ENCODE measurements at regions not wholly inside any gene's neighbourhood (a gene's known extent, or its start where the extent isn't known, plus 50 kb on each side); places are given as distances from the start of the nearest gene placed in this dataset.
A peak's percentile ranks its signal among the peaks of the same experiment; 100 is the strongest.

GRCh38 chr3:3699407-3699806 lies 99.8 kb upstream of the LRRN1 start:
- H2BK5ac ChIP-seq (ENCODE audit: low read depth, low read length, poor library complexity), result peak overlapping the region; percentile 76
- no peak overlapping the region for H3K27ac ChIP-seq (ENCODE audit: low read depth, low read length)
- no CpG with 5 or more reads among the region's 5 CpGs for WGBS (ENCODE audit: extremely low coverage, insufficient coverage, insufficient read length)
- no peaks in the 10 kb centered on the region for H3K27me3 ChIP-seq (ENCODE audit: insufficient read depth, low read length)
- peak overlapping the region; percentile 92 for H2BK120ac ChIP-seq (ENCODE audit: insufficient read depth, low read length, poor library complexity)
- H2BK12ac ChIP-seq (ENCODE audit: low read length), result peak overlapping the region; percentile 97
- H3K79me1 ChIP-seq (ENCODE audit: low read length), result peaks cover 10% of the 10 kb centered on the region
- no peak overlapping the region for H3K9ac ChIP-seq (ENCODE audit: low read length)
- no peak overlapping the region for H3K23ac ChIP-seq (ENCODE audit: low read length)
- no peaks in the 10 kb centered on the region for H3K9me3 ChIP-seq (ENCODE audit: insufficient read depth, low read depth, low read length)
- no peak overlapping the region for H4K12ac ChIP-seq (ENCODE audit: low read depth, low read length)
- H3K79me2 ChIP-seq (ENCODE audit: control insufficient read depth, insufficient read depth, low read length, poor library complexity), result no peaks in the 10 kb centered on the region
- no peak overlapping the region for H3K4ac ChIP-seq (ENCODE audit: low read depth, low read length)
- H3K4me2 ChIP-seq (ENCODE audit: low read length), result no peak overlapping the region
- H3K36me3 ChIP-seq (ENCODE audit: control insufficient read depth in 1 of 2, insufficient read depth in 2 of 2, low read length in 2 of 2), result no peaks in the 10 kb centered on the region
- no peak overlapping the region for H3K18ac ChIP-seq (ENCODE audit: low read length)
- no peak overlapping the region for H2AK5ac ChIP-seq (ENCODE audit: low read length)
- H4K8ac ChIP-seq (ENCODE audit: low read depth, low read length), result peak overlapping the region; percentile 57
- no peak overlapping the region for H2AFZ ChIP-seq (ENCODE audit: insufficient read depth, low read length, poor library complexity)
- peak overlapping the region; percentile 81 for H3K14ac ChIP-seq (ENCODE audit: low read length)
- H4K91ac ChIP-seq (ENCODE audit: low read depth, low read length), result peak overlapping the region; percentile 73
- peaks cover 4 to 13% of the 10 kb centered on the region in 2 experiments for H3K4me1 ChIP-seq (ENCODE audit: control insufficient read depth in 1 of 2, insufficient read depth in 2 of 2, low read length in 2 of 2)
- H3K4me3 ChIP-seq (ENCODE audit: low read depth, low read length), result no peak overlapping the region
- peak; percentile 33 to 69 for DNase-seq

GRCh38 chr3:3696345-3696744 lies 102.9 kb upstream of the LRRN1 start:
- Histone ChIP-seq H4K91ac (ENCODE audit: low read depth, low read length) (no peak overlapping the region), H3K18ac (ENCODE audit: low read length) (no peak overlapping the region), H4K12ac (ENCODE audit: low read depth, low read length) (no peak overlapping the region), H2BK12ac (ENCODE audit: low read length) (peak overlapping the region; percentile 61), H3K14ac (ENCODE audit: low read length) (no peak overlapping the region), H3K4me3 (ENCODE audit: low read depth, low read length) (no peak overlapping the region), H2AFZ (ENCODE audit: insufficient read depth, low read length, poor library complexity) (no peak overlapping the region), H3K4me2 (ENCODE audit: low read length) (no peak overlapping the region), H3K4ac (ENCODE audit: low read depth, low read length) (no peak overlapping the region), H2BK5ac (ENCODE audit: low read depth, low read length, poor library complexity) (no peak overlapping the region), H3K36me3 (ENCODE audit: control insufficient read depth in 1 of 2, insufficient read depth in 2 of 2, low read length in 2 of 2) (no peaks in the 10 kb centered on the region), H3K9ac (ENCODE audit: low read length) (no peak overlapping the region), H3K27ac (ENCODE audit: low read depth, low read length) (no peak overlapping the region), H3K23ac (ENCODE audit: low read length) (no peak overlapping the region), H2AK5ac (ENCODE audit: low read length) (no peak overlapping the region), H4K8ac (ENCODE audit: low read depth, low read length) (no peak overlapping the region), H3K9me3 (ENCODE audit: insufficient read depth, low read depth, low read length) (no peaks in the 10 kb centered on the region), H3K79me1 (ENCODE audit: low read length) (peaks cover 9% of the 10 kb centered on the region), H3K79me2 (ENCODE audit: control insufficient read depth, insufficient read depth, low read length, poor library complexity) (no peaks in the 10 kb centered on the region), H3K27me3 (ENCODE audit: insufficient read depth, low read length) (no peaks in the 10 kb centered on the region), H2BK120ac (ENCODE audit: insufficient read depth, low read length, poor library complexity) (no peak overlapping the region), H3K4me1 (ENCODE audit: control insufficient read depth in 1 of 2, insufficient read depth in 2 of 2, low read length in 2 of 2) (peaks cover 4 to 12% of the 10 kb centered on the region in 2 experiments)
- no CpG with 5 or more reads among the region's 5 CpGs for WGBS (ENCODE audit: extremely low coverage, insufficient coverage, insufficient read length)
- DNase-seq, result no peak

- Histone ChIP-seq H3K79me1 (ENCODE audit: low read length) (no peaks in the 10 kb centered on the region), H2AFZ (ENCODE audit: insufficient read depth, low read length, poor library complexity) (no peak overlapping the region), H2BK120ac (ENCODE audit: insufficient read depth, low read length, poor library complexity) (no peak overlapping the region), H3K4me1 (ENCODE audit: control insufficient read depth in 1 of 2, insufficient read depth in 2 of 2, low read length in 2 of 2) (no peaks in the 10 kb centered on the region), H4K91ac (ENCODE audit: low read depth, low read length) (no peak overlapping the region), H3K79me2 (ENCODE audit: control insufficient read depth, insufficient read depth, low read length, poor library complexity) (no peaks in the 10 kb centered on the region), H2AK5ac (ENCODE audit: low read length) (no peak overlapping the region), H2BK5ac (ENCODE audit: low read depth, low read length, poor library complexity) (no peak overlapping the region), H3K4ac (ENCODE audit: low read depth, low read length) (no peak overlapping the region), H3K9me3 (ENCODE audit: insufficient read depth, low read depth, low read length) (no peaks in the 10 kb centered on the region), H3K14ac (ENCODE audit: low read length) (no peak overlapping the region), H3K18ac (ENCODE audit: low read length) (no peak overlapping the region), H3K9ac (ENCODE audit: low read length) (no peak overlapping the region), H3K4me3 (ENCODE audit: low read depth, low read length) (no peak overlapping the region), H4K12ac (ENCODE audit: low read depth, low read length) (no peak overlapping the region), H3K36me3 (ENCODE audit: control insufficient read depth in 1 of 2, insufficient read depth in 2 of 2, low read length in 2 of 2) (no peaks in the 10 kb centered on the region), H3K27me3 (ENCODE audit: insufficient read depth, low read length) (no peaks in the 10 kb centered on the region), H2BK12ac (ENCODE audit: low read length) (no peak overlapping the region), H3K27ac (ENCODE audit: low read depth, low read length) (no peak overlapping the region), H4K8ac (ENCODE audit: low read depth, low read length) (no peak overlapping the region), H3K4me2 (ENCODE audit: low read length) (no peak overlapping the region), H3K23ac (ENCODE audit: low read length) (no peak overlapping the region)
- DNase-seq, result no peak
- WGBS (ENCODE audit: extremely low coverage, insufficient coverage, insufficient read length), result no CpG with 5 or more reads among the region's 1 CpG
These were observed 105.6 kb upstream of the LRRN1 start for GRCh38 chr3:3693593-3693992.

GRCh38 chr3:3689601-3690375 lies 109.4 kb upstream of the LRRN1 start:
- Histone ChIP-seq H3K27ac (ENCODE audit: low read depth, low read length) (no peak overlapping the region), H3K4me3 (ENCODE audit: low read depth, low read length) (no peak overlapping the region), H4K12ac (ENCODE audit: low read depth, low read length) (no peak overlapping the region), H4K8ac (ENCODE audit: low read depth, low read length) (no peak overlapping the region), H2AK5ac (ENCODE audit: low read length) (no peak overlapping the region), H4K91ac (ENCODE audit: low read depth, low read length) (no peak overlapping the region), H2BK12ac (ENCODE audit: low read length) (no peak overlapping the region), H3K36me3 (ENCODE audit: control insufficient read depth in 1 of 2, insufficient read depth in 2 of 2, low read length in 2 of 2) (no peaks in the 10 kb centered on the region), H3K79me2 (ENCODE audit: control insufficient read depth, insufficient read depth, low read length, poor library complexity) (no peaks in the 10 kb centered on the region), H3K14ac (ENCODE audit: low read length) (no peak overlapping the region), H3K18ac (ENCODE audit: low read length) (no peak overlapping the region), H3K4ac (ENCODE audit: low read depth, low read length) (no peak overlapping the region), H3K9me3 (ENCODE audit: insufficient read depth, low read depth, low read length) (no peaks in the 10 kb centered on the region), H3K4me2 (ENCODE audit: low read length) (no peak overlapping the region), H3K23ac (ENCODE audit: low read length) (no peak overlapping the region), H3K27me3 (ENCODE audit: insufficient read depth, low read length) (no peaks in the 10 kb centered on the region), H3K4me1 (ENCODE audit: control insufficient read depth in 1 of 2, insufficient read depth in 2 of 2, low read length in 2 of 2) (no peaks in the 10 kb centered on the region), H2BK120ac (ENCODE audit: insufficient read depth, low read length, poor library complexity) (no peak overlapping the region), H3K79me1 (ENCODE audit: low read length) (no peaks in the 10 kb centered on the region), H3K9ac (ENCODE audit: low read length) (no peak overlapping the region), H2AFZ (ENCODE audit: insufficient read depth, low read length, poor library complexity) (no peak overlapping the region), H2BK5ac (ENCODE audit: low read depth, low read length, poor library complexity) (no peak overlapping the region)
- no CpG with 5 or more reads among the region's 2 CpGs for WGBS (ENCODE audit: extremely low coverage, insufficient coverage, insufficient read length)
- DNase-seq, result no peak

All from trophoblast cell (in vitro differentiated cells and primary cell).